GM23338 (cell line): ENCODE measurements at regions not wholly inside any gene's neighbourhood (a gene's known extent, or its start where the extent isn't known, plus 50 kb on each side); places are given as distances from the start of the nearest gene placed in this dataset.

ENCODE experiments used
- ATAC-seq: fragments of 200-7000 bp; cut with Tn5 transposase; 3 replicates; pipeline ENCODE4 v1.9.1; 2020
- DNase-seq: peaks from one replicate; pipeline ENCODE4 v3.0.0-alpha.2; 2015; ENCODE audit warnings: low spot score
- H2AFZ ChIP-seq: fragments of 200-600 bp; sonication (generic); 2 replicates; pipeline ENCODE4 v1.8.0; 2016; ENCODE audit warnings: antibody characterized with exemption, mild to moderate bottlenecking, moderate library complexity
- H3F3A ChIP-seq: fragments of 200-600 bp; sonication (generic); replicated peaks from 2 replicates; pipeline ENCODE4 v1.8.0; 2017; ENCODE audit warnings: antibody characterized with exemption, mixed run types, low read depth
- H3K27ac ChIP-seq: fragments of 200-600 bp; sonication (generic); 2 replicates; pipeline ENCODE4 v1.6.1; 2016; ENCODE audit warnings: low read depth
- H3K27me3 ChIP-seq: fragments of 200-600 bp; sonication (generic); 2 replicates; pipeline ENCODE4 v1.8.0; 2016; ENCODE audit warnings: mild to moderate bottlenecking, mixed run types, moderate library complexity; ENCODE audit not compliant: insufficient read depth
- H3K36me3 ChIP-seq: fragments of 200-600 bp; sonication (generic); 2 replicates; pipeline ENCODE4 v1.8.0; 2016; ENCODE audit warnings: mild to moderate bottlenecking; ENCODE audit not compliant: insufficient read depth
- H3K4me1 ChIP-seq: fragments of 200-600 bp; sonication (generic); 2 replicates; pipeline ENCODE4 v1.8.0; 2016; ENCODE audit warnings: mild to moderate bottlenecking, moderate library complexity; ENCODE audit not compliant: insufficient read depth
- H3K4me2 ChIP-seq: fragments of 200-600 bp; sonication (generic); 2 replicates; pipeline ENCODE4 v1.7.1; 2017; ENCODE audit warnings: mixed run types
- H3K4me3 ChIP-seq: fragments of 200-600 bp; sonication (generic); 2 replicates; pipeline ENCODE4 v1.6.1; 2016; ENCODE audit warnings: mixed run types
- H3K79me2 ChIP-seq: fragments of 200-600 bp; sonication (generic); replicated peaks from 2 replicates; pipeline ENCODE4 v1.8.0; 2017; ENCODE audit warnings: mild to moderate bottlenecking; ENCODE audit not compliant: insufficient read depth
- H3K9me2 ChIP-seq: fragments of 200-600 bp; sonication (generic); 2 replicates; pipeline ENCODE4 v1.8.0; 2017; ENCODE audit not compliant: insufficient read depth
- H4K20me1 ChIP-seq: fragments of 200-600 bp; sonication (generic); replicated peaks from 2 replicates; pipeline ENCODE4 v1.8.0; 2017; ENCODE audit warnings: mild to moderate bottlenecking; ENCODE audit not compliant: insufficient read depth
- H3K27ac Mint-ChIP-seq: 2 replicates; pipeline ENCODE4 v1.8.0; 2020; ENCODE audit warnings: inconsistent platforms, mild to moderate bottlenecking, moderate library complexity, mixed read lengths
- H3K27me3 Mint-ChIP-seq: 3 replicates; pipeline ENCODE4 v1.8.0; 2022; ENCODE audit warnings: low read depth, mild to moderate bottlenecking, moderate library complexity, mixed read lengths, inconsistent platforms; ENCODE audit not compliant: insufficient read depth, poor library complexity
- H3K36me3 Mint-ChIP-seq: 3 replicates; pipeline ENCODE4 v1.8.0; 2021; ENCODE audit warnings: low read depth, mild to moderate bottlenecking, inconsistent platforms, moderate library complexity, mixed read lengths
- H3K4me1 Mint-ChIP-seq: 3 replicates; pipeline ENCODE4 v1.8.0; 2020; ENCODE audit warnings: mild to moderate bottlenecking, inconsistent platforms, mixed read lengths
- H3K4me3 Mint-ChIP-seq: 3 replicates; pipeline ENCODE4 v1.8.0; 2021; ENCODE audit warnings: moderate library complexity, mild to moderate bottlenecking, inconsistent platforms, mixed read lengths
- H3K9me3 Mint-ChIP-seq: 3 replicates; pipeline ENCODE4 v1.8.0; 2020; ENCODE audit warnings: moderate library complexity, mild to moderate bottlenecking, inconsistent platforms, mixed read lengths
- CREB1 ChIP-seq: fragments of 250-450 bp; sonication (Bioruptor Pico); IDR thresholded peaks from 2 replicates; pipeline ENCODE4 v1.5.0; 2020; ENCODE audit warnings: low read depth, mild to moderate bottlenecking, moderate library complexity
- EZH2 ChIP-seq: fragments of 200-600 bp; sonication (generic); IDR thresholded peaks from one replicate; pipeline ENCODE4 v1.8.0; 2017; ENCODE audit warnings: antibody characterized with exemption, mild to moderate bottlenecking, low read depth; ENCODE audit not compliant: unreplicated experiment
- EZH2phosphoT487 ChIP-seq: fragments of 200-600 bp; sonication (generic); IDR thresholded peaks from one replicate; pipeline ENCODE4 v1.8.1; 2018; ENCODE audit warnings: antibody characterized with exemption; ENCODE audit not compliant: unreplicated experiment
- JUNB ChIP-seq: IDR thresholded peaks from one replicate; pipeline ENCODE4 v1.6.1; 2016; ENCODE audit warnings: antibody characterized with exemption; ENCODE audit not compliant: unreplicated experiment
- NANOG ChIP-seq: IDR thresholded peaks from 2 replicates; pipeline ENCODE4 v1.6.1; 2016; ENCODE audit warnings: antibody characterized with exemption, borderline replicate concordance
- POLR2AphosphoS5 ChIP-seq: IDR thresholded peaks from 2 replicates; pipeline ENCODE4 v1.6.1; 2016; ENCODE audit warnings: antibody characterized with exemption, low read depth
- REST ChIP-seq: IDR thresholded peaks from one replicate; pipeline ENCODE4 v1.6.1; 2018; ENCODE audit warnings: antibody characterized with exemption; ENCODE audit not compliant: unreplicated experiment
- STAT1 ChIP-seq: IDR thresholded peaks from one replicate; pipeline ENCODE4 v1.6.1; 2016; ENCODE audit warnings: antibody characterized with exemption; ENCODE audit not compliant: unreplicated experiment
- ZNF114 ChIP-seq: fragments of 250-450 bp; sonication (Bioruptor Pico); IDR thresholded peaks from 2 replicates; pipeline ENCODE4 v1.5.0; 2020; ENCODE audit warnings: mild to moderate bottlenecking, moderate library complexity
- ZNF331 ChIP-seq: fragments of 250-450 bp; sonication (Bioruptor Pico); IDR thresholded peaks from 2 replicates; pipeline ENCODE4 v1.5.0; 2020; ENCODE audit warnings: low read depth, mild to moderate bottlenecking, moderate library complexity
- TF ChIP-seq, protein P1 (sequence below), 2 experiments: fragments of 200-600 bp in 1 of 2; sonication (generic) in 1 of 2; conservative IDR thresholded peaks; 2 replicates each; pipeline versions ENCODE4 v1.5.1 to v1.6.1; 2016 to 2017; ENCODE audit warnings: antibody characterized with exemption in 2 of 2, low read depth in 2 of 2, mild to moderate bottlenecking in 2 of 2, moderate library complexity in 1 of 2
- TF ChIP-seq, protein P2 (sequence below): IDR thresholded peaks from 2 replicates; pipeline ENCODE4 v1.6.1; 2016; ENCODE audit warnings: antibody characterized with exemption
- TF ChIP-seq, protein P3 (sequence below): fragments of 250-450 bp; sonication (Bioruptor Pico); IDR thresholded peaks from 2 replicates; pipeline ENCODE4 v1.5.0; 2020; ENCODE audit warnings: mild to moderate bottlenecking, moderate library complexity

- ATAC-seq (no peak), DNase-seq (no peak)
- Histone ChIP-seq H2AFZ (no peak overlapping the region), H3F3A (no peaks in the 10 kb centered on the region), H3K36me3 (no peaks in the 10 kb centered on the region), H3K9me2 (peaks cover 7% of the 10 kb centered on the region; the same call in 1 of the 2 replicates), H3K79me2 (no peaks in the 10 kb centered on the region), H3K4me1 (peaks cover 11% of the 10 kb centered on the region; the same call in 1 of the 2 replicates), H4K20me1 (no peaks in the 10 kb centered on the region), H3K4me3 (no peak overlapping the region), H3K4me2 (no peak overlapping the region), H3K27ac (no peak overlapping the region), H3K27me3 (no peaks in the 10 kb centered on the region)
- Mint-ChIP-seq H3K27ac (no peak overlapping the region), H3K4me3 (no peak overlapping the region), H3K9me3 (no peaks in the 10 kb centered on the region), H3K36me3 (no peaks in the 10 kb centered on the region), H3K27me3 (peaks cover 2% of the 10 kb centered on the region), H3K4me1 (peaks cover 28% of the 10 kb centered on the region)
- TF ChIP-seq ZNF114 (CRISPR knock-in tag) (no peak), EZH2 (no peak), EZH2phosphoT487 (no peak), CREB1 (CRISPR knock-in tag) (no peak), ZNF331 (CRISPR knock-in tag) (no peak), REST (no peak), NANOG (no peak), POLR2AphosphoS5 (no peak), STAT1 (no peak), JUNB (no peak)
- TF ChIP-seq, protein P1, sequence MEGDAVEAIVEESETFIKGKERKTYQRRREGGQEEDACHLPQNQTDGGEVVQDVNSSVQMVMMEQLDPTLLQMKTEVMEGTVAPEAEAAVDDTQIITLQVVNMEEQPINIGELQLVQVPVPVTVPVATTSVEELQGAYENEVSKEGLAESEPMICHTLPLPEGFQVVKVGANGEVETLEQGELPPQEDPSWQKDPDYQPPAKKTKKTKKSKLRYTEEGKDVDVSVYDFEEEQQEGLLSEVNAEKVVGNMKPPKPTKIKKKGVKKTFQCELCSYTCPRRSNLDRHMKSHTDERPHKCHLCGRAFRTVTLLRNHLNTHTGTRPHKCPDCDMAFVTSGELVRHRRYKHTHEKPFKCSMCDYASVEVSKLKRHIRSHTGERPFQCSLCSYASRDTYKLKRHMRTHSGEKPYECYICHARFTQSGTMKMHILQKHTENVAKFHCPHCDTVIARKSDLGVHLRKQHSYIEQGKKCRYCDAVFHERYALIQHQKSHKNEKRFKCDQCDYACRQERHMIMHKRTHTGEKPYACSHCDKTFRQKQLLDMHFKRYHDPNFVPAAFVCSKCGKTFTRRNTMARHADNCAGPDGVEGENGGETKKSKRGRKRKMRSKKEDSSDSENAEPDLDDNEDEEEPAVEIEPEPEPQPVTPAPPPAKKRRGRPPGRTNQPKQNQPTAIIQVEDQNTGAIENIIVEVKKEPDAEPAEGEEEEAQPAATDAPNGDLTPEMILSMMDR (conservative IDR thresholded peaks at IDR 0.05; ENCODE audit: low read depth in 2 of 2) = no peak
- TF ChIP-seq, protein P2, sequence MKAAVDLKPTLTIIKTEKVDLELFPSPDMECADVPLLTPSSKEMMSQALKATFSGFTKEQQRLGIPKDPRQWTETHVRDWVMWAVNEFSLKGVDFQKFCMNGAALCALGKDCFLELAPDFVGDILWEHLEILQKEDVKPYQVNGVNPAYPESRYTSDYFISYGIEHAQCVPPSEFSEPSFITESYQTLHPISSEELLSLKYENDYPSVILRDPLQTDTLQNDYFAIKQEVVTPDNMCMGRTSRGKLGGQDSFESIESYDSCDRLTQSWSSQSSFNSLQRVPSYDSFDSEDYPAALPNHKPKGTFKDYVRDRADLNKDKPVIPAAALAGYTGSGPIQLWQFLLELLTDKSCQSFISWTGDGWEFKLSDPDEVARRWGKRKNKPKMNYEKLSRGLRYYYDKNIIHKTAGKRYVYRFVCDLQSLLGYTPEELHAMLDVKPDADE = no peak
- TF ChIP-seq, protein P3, sequence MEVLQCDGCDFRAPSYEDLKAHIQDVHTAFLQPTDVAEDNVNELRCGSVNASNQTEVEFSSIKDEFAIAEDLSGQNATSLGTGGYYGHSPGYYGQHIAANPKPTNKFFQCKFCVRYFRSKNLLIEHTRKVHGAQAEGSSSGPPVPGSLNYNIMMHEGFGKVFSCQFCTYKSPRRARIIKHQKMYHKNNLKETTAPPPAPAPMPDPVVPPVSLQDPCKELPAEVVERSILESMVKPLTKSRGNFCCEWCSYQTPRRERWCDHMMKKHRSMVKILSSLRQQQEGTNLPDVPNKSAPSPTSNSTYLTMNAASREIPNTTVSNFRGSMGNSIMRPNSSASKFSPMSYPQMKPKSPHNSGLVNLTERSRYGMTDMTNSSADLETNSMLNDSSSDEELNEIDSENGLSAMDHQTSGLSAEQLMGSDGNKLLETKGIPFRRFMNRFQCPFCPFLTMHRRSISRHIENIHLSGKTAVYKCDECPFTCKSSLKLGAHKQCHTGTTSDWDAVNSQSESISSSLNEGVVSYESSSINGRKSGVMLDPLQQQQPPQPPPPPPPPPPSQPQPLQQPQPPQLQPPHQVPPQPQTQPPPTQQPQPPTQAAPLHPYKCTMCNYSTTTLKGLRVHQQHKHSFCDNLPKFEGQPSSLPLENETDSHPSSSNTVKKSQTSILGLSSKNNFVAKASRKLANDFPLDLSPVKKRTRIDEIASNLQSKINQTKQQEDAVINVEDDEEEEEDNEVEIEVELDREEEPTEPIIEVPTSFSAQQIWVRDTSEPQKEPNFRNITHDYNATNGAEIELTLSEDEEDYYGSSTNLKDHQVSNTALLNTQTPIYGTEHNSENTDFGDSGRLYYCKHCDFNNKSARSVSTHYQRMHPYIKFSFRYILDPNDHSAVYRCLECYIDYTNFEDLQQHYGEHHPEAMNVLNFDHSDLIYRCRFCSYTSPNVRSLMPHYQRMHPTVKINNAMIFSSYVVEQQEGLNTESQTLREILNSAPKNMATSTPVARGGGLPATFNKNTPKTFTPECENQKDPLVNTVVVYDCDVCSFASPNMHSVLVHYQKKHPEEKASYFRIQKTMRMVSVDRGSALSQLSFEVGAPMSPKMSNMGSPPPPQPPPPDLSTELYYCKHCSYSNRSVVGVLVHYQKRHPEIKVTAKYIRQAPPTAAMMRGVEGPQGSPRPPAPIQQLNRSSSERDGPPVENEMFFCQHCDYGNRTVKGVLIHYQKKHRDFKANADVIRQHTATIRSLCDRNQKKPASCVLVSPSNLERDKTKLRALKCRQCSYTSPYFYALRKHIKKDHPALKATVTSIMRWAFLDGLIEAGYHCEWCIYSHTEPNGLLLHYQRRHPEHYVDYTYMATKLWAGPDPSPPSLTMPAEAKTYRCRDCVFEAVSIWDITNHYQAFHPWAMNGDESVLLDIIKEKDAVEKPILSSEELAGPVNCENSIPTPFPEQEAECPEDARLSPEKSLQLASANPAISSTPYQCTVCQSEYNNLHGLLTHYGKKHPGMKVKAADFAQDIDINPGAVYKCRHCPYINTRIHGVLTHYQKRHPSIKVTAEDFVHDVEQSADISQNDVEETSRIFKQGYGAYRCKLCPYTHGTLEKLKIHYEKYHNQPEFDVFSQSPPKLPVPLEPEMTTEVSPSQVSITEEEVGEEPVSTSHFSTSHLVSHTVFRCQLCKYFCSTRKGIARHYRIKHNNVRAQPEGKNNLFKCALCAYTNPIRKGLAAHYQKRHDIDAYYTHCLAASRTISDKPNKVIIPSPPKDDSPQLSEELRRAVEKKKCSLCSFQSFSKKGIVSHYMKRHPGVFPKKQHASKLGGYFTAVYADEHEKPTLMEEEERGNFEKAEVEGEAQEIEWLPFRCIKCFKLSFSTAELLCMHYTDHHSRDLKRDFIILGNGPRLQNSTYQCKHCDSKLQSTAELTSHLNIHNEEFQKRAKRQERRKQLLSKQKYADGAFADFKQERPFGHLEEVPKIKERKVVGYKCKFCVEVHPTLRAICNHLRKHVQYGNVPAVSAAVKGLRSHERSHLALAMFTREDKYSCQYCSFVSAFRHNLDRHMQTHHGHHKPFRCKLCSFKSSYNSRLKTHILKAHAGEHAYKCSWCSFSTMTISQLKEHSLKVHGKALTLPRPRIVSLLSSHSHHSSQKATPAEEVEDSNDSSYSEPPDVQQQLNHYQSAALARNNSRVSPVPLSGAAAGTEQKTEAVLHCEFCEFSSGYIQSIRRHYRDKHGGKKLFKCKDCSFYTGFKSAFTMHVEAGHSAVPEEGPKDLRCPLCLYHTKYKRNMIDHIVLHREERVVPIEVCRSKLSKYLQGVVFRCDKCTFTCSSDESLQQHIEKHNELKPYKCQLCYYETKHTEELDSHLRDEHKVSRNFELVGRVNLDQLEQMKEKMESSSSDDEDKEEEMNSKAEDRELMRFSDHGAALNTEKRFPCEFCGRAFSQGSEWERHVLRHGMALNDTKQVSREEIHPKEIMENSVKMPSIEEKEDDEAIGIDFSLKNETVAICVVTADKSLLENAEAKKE (CRISPR knock-in tag) = no peak
These were observed 188.6 kb downstream of the MTERF1 start for GRCh38 chr7:91691865-91692264.
